ENCODE measurements at regions not wholly inside any gene's neighbourhood (a gene's known extent, or its start where the extent isn't known, plus 50 kb on each side); places are given as distances from the start of the nearest gene placed in this dataset.
A peak's percentile ranks its signal among the peaks of the same experiment; 100 is the strongest.

- DNase-seq (ENCODE audit: extremely low read depth, low read depth), result peak; percentile 72
- TF ChIP-seq, protein P1, sequence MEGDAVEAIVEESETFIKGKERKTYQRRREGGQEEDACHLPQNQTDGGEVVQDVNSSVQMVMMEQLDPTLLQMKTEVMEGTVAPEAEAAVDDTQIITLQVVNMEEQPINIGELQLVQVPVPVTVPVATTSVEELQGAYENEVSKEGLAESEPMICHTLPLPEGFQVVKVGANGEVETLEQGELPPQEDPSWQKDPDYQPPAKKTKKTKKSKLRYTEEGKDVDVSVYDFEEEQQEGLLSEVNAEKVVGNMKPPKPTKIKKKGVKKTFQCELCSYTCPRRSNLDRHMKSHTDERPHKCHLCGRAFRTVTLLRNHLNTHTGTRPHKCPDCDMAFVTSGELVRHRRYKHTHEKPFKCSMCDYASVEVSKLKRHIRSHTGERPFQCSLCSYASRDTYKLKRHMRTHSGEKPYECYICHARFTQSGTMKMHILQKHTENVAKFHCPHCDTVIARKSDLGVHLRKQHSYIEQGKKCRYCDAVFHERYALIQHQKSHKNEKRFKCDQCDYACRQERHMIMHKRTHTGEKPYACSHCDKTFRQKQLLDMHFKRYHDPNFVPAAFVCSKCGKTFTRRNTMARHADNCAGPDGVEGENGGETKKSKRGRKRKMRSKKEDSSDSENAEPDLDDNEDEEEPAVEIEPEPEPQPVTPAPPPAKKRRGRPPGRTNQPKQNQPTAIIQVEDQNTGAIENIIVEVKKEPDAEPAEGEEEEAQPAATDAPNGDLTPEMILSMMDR (IDR thresholded peaks at IDR 0.05; ENCODE audit: low read depth, low read length), result no peak
Observed at GRCh38 chr1:219498666-219499065, 114.2 kb downstream of the ZC3H11B start.

- TF ChIP-seq, protein P1 (IDR thresholded peaks at IDR 0.05; ENCODE audit: low read depth, low read length), result no peak
- no peak for DNase-seq (ENCODE audit: extremely low read depth, low read depth)
Observed at GRCh38 chr1:219495737-219496408, 117.0 kb downstream of the ZC3H11B start.

- peak; percentile 7 for DNase-seq (ENCODE audit: extremely low read depth, low read depth)
- TF ChIP-seq, protein P1 (IDR thresholded peaks at IDR 0.05; ENCODE audit: low read depth, low read length), result no peak
Observed at GRCh38 chr1:219492717-219493116, 120.2 kb downstream of the ZC3H11B start.

DNA sequence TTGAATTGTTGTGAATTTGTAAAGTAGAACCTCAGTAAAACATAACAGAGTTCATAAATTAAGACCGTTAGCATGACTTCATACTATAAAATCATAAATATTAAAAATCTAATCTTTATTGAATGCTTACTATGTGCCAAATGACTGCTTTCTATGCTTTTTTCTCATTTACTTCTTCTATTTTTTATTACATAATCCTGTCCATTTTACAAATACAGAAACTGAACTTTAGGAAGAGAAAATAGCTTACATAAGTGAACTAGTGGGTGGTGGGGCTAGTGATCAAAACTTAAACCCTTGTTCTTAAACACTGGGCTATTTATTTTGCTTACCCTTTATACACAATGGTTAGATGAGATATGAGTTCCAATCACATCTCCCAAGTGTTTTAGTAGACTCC lies 122.3 kb downstream of the ZC3H11B start:
- no peak for DNase-seq (ENCODE audit: extremely low read depth, low read depth)
- TF ChIP-seq, protein P1 (IDR thresholded peaks at IDR 0.05; ENCODE audit: low read depth, low read length), result no peak

- TF ChIP-seq, protein P1 (IDR thresholded peaks at IDR 0.05; ENCODE audit: low read depth, low read length), result no peak
- no peak for DNase-seq (ENCODE audit: extremely low read depth, low read depth)
Observed at GRCh38 chr1:219489636-219490035, 123.3 kb downstream of the ZC3H11B start.

DNA sequence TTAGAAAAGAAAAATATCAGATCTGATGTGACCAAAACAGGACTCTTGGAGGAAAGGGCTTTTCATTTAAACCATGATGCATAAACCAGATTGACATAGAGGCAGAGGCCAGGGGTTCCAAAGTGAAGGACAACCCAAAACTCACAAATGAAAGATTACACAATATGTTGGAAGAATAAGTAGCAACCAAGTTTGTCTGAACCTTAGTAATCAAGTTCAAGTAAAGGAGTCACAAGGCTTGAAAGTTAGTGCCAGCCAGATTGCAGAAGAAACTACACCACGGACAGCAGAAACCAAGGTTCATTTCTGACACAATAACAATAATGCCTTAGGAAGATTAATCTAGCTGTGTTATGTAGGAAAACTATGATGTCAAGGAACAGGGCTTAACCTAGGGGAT lies 124.6 kb downstream of the ZC3H11B start:
- no peak for DNase-seq (ENCODE audit: extremely low read depth, low read depth)
- TF ChIP-seq, protein P1 (IDR thresholded peaks at IDR 0.05; ENCODE audit: low read depth, low read length), result no peak

- DNase-seq (ENCODE audit: extremely low read depth, low read depth), result no peak
- TF ChIP-seq, protein P1 (IDR thresholded peaks at IDR 0.05; ENCODE audit: low read depth, low read length), result no peak
Observed at GRCh38 chr1:219483530-219483929, 129.4 kb downstream of the ZC3H11B start.

Measured in AG09319 (cell line).